ENCODE measurements at regions not wholly inside any gene's neighbourhood (a gene's known extent, or its start where the extent isn't known, plus 50 kb on each side); places are given as distances from the start of the nearest gene placed in this dataset.

DNA sequence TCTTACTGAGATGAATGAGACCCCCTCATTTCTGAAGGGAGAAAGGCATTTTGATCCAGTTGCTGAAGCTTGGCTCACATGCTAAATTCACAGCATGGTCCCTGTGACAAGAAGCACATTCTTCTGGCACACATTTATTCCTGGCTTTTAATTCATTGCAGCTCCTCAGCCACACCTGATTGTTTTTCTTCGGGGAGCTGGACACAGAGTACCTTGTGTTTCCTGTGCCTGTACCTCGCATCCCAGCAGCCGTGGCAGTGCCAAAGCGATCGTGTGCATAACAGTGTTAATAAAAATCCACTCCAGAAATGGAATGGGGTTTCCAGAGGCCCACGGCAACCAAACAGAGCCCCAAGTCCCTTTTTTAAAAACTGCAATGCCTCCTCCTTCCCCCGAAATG, 615.3 kb upstream of the MGMT start:
- no peaks in the 10 kb centered on the region for H3K79me2 ChIP-seq (ENCODE audit: control insufficient read depth, low read length)
- H3K9me2 ChIP-seq (replicated peaks; ENCODE audit: control insufficient read depth, low read length), result no peaks in the 10 kb centered on the region
- no peaks in the 10 kb centered on the region for H3K9me3 ChIP-seq (ENCODE audit: control insufficient read depth, insufficient read depth, low read length)
- TF ChIP-seq, protein P1, sequence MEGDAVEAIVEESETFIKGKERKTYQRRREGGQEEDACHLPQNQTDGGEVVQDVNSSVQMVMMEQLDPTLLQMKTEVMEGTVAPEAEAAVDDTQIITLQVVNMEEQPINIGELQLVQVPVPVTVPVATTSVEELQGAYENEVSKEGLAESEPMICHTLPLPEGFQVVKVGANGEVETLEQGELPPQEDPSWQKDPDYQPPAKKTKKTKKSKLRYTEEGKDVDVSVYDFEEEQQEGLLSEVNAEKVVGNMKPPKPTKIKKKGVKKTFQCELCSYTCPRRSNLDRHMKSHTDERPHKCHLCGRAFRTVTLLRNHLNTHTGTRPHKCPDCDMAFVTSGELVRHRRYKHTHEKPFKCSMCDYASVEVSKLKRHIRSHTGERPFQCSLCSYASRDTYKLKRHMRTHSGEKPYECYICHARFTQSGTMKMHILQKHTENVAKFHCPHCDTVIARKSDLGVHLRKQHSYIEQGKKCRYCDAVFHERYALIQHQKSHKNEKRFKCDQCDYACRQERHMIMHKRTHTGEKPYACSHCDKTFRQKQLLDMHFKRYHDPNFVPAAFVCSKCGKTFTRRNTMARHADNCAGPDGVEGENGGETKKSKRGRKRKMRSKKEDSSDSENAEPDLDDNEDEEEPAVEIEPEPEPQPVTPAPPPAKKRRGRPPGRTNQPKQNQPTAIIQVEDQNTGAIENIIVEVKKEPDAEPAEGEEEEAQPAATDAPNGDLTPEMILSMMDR (IDR thresholded peaks at IDR 0.05; ENCODE audit: low read depth, low read length, poor library complexity, severe bottlenecking), result no peak
- TF ChIP-seq EZH2phosphoT487 (IDR thresholded peaks at IDR 0.05; ENCODE audit: borderline replicate concordance, low read length), result no peak
- H3F3A ChIP-seq (ENCODE audit: control insufficient read depth, insufficient read depth), result no peaks in the 10 kb centered on the region
- no peaks in the 10 kb centered on the region for H4K20me1 ChIP-seq (ENCODE audit: control insufficient read depth, insufficient read depth, low read depth, low read length)
- H3K4me1 ChIP-seq (ENCODE audit: control insufficient read depth, low read length), result no peaks in the 10 kb centered on the region
- no peak overlapping the region for H3K27ac ChIP-seq (ENCODE audit: low read depth, low read length)
- no peak overlapping the region for H3K4me3 ChIP-seq (ENCODE audit: low read length)
- no peaks in the 10 kb centered on the region for H3K27me3 ChIP-seq (ENCODE audit: control insufficient read depth, low read length)
- no peak overlapping the region for H3K4me2 ChIP-seq (ENCODE audit: low read length)
- H3K36me3 ChIP-seq (ENCODE audit: control insufficient read depth, low read length), result no peaks in the 10 kb centered on the region

DNA sequence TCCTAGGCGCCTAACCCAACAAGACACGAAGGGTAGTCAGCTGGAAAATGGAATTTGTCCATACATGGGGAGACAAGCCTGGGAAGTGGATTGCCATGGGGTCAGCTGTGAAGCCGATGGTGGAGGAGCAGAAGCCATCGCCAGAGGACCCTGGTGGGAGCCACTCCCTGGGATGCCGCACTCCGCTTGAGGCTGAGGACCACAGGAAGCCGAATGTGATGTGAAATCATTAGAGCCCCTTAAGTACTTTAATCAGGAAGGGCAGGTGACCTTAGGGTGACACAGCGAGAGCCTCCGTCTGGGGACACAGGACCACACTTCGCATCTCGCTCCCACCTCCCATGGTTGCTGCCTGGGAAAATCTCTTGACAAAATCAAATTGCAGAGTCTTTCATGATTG, 614.6 kb upstream of the MGMT start:
- TF ChIP-seq, protein P1 (IDR thresholded peaks at IDR 0.05; ENCODE audit: low read depth, low read length, poor library complexity, severe bottlenecking), result no peak
- no peak for TF ChIP-seq EZH2phosphoT487 (IDR thresholded peaks at IDR 0.05; ENCODE audit: borderline replicate concordance, low read length)
- no peaks in the 10 kb centered on the region for H3K79me2 ChIP-seq (ENCODE audit: control insufficient read depth, low read length)
- no peak overlapping the region for H3K4me2 ChIP-seq (ENCODE audit: low read length)
- H4K20me1 ChIP-seq (ENCODE audit: control insufficient read depth, insufficient read depth, low read depth, low read length), result no peaks in the 10 kb centered on the region
- no peaks in the 10 kb centered on the region for H3K4me1 ChIP-seq (ENCODE audit: control insufficient read depth, low read length)
- no peaks in the 10 kb centered on the region for H3K36me3 ChIP-seq (ENCODE audit: control insufficient read depth, low read length)
- H3K27me3 ChIP-seq (ENCODE audit: control insufficient read depth, low read length), result no peaks in the 10 kb centered on the region
- H3K27ac ChIP-seq (ENCODE audit: low read depth, low read length), result no peak overlapping the region
- no peaks in the 10 kb centered on the region for H3K9me3 ChIP-seq (ENCODE audit: control insufficient read depth, insufficient read depth, low read length)
- H3K9me2 ChIP-seq (replicated peaks; ENCODE audit: control insufficient read depth, low read length), result no peaks in the 10 kb centered on the region
- no peaks in the 10 kb centered on the region for H3F3A ChIP-seq (ENCODE audit: control insufficient read depth, insufficient read depth)
- no peak overlapping the region for H3K4me3 ChIP-seq (ENCODE audit: low read length)

DNA sequence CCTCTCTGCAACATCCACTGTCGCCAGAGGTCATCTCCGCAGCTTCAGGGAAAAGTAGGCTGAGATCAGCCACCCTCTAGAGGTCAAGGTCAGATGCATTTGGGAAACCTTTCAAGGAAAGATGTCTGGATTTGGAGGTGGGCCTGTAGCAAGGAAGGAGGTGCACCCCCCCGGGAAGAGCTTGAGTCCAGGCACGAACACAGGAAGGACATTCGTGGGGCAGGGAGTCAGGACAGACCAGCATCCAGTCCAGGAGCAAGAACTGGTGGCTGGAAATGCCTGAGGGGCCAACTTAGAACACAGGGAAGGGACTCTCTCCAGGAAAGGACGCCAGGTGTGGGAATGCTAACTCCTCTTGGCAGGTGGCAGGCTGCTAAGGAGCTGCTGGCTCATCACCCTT, 614.1 kb upstream of the MGMT start:
- no peaks in the 10 kb centered on the region for H3K9me2 ChIP-seq (replicated peaks; ENCODE audit: control insufficient read depth, low read length)
- H3K36me3 ChIP-seq (ENCODE audit: control insufficient read depth, low read length), result no peaks in the 10 kb centered on the region
- no peaks in the 10 kb centered on the region for H3K79me2 ChIP-seq (ENCODE audit: control insufficient read depth, low read length)
- no peak for TF ChIP-seq EZH2phosphoT487 (IDR thresholded peaks at IDR 0.05; ENCODE audit: borderline replicate concordance, low read length)
- TF ChIP-seq, protein P1 (IDR thresholded peaks at IDR 0.05; ENCODE audit: low read depth, low read length, poor library complexity, severe bottlenecking), result no peak
- H3K9me3 ChIP-seq (ENCODE audit: control insufficient read depth, insufficient read depth, low read length), result no peaks in the 10 kb centered on the region
- H3K4me2 ChIP-seq (ENCODE audit: low read length), result no peak overlapping the region
- H4K20me1 ChIP-seq (ENCODE audit: control insufficient read depth, insufficient read depth, low read depth, low read length), result no peaks in the 10 kb centered on the region
- no peaks in the 10 kb centered on the region for H3K27me3 ChIP-seq (ENCODE audit: control insufficient read depth, low read length)
- no peak overlapping the region for H3K27ac ChIP-seq (ENCODE audit: low read depth, low read length)
- no peak overlapping the region for H3K4me3 ChIP-seq (ENCODE audit: low read length)
- H3K4me1 ChIP-seq (ENCODE audit: control insufficient read depth, low read length), result no peaks in the 10 kb centered on the region
- H3F3A ChIP-seq (ENCODE audit: control insufficient read depth, insufficient read depth), result no peaks in the 10 kb centered on the region

DNA sequence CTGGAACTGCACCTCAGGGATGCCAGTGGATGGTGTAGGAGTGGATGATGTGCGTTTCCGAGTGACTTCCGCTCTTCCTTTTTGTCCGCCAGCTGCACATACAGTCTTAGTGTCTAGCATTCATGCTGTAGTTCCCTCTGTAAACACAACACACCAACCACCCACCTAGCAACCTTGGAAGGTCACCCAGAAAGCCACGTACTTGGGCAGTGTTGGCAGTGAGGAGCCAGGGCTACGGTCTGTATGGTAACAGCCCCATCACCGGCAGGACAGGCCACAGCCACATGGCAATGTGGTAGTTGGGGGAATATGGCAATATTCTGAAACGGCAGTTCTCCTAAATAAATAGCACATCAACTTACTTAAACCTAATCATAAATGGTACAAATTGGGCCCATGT, 613.5 kb upstream of the MGMT start:
- no peaks in the 10 kb centered on the region for H3F3A ChIP-seq (ENCODE audit: control insufficient read depth, insufficient read depth)
- TF ChIP-seq, protein P1 (IDR thresholded peaks at IDR 0.05; ENCODE audit: low read depth, low read length, poor library complexity, severe bottlenecking), result no peak
- TF ChIP-seq EZH2phosphoT487 (IDR thresholded peaks at IDR 0.05; ENCODE audit: borderline replicate concordance, low read length), result no peak
- no peaks in the 10 kb centered on the region for H3K36me3 ChIP-seq (ENCODE audit: control insufficient read depth, low read length)
- H3K4me3 ChIP-seq (ENCODE audit: low read length), result no peak overlapping the region
- H3K79me2 ChIP-seq (ENCODE audit: control insufficient read depth, low read length), result no peaks in the 10 kb centered on the region
- no peaks in the 10 kb centered on the region for H4K20me1 ChIP-seq (ENCODE audit: control insufficient read depth, insufficient read depth, low read depth, low read length)
- no peaks in the 10 kb centered on the region for H3K9me2 ChIP-seq (replicated peaks; ENCODE audit: control insufficient read depth, low read length)
- H3K4me2 ChIP-seq (ENCODE audit: low read length), result no peak overlapping the region
- no peak overlapping the region for H3K27ac ChIP-seq (ENCODE audit: low read depth, low read length)
- no peaks in the 10 kb centered on the region for H3K4me1 ChIP-seq (ENCODE audit: control insufficient read depth, low read length)
- no peaks in the 10 kb centered on the region for H3K9me3 ChIP-seq (ENCODE audit: control insufficient read depth, insufficient read depth, low read length)
- no peaks in the 10 kb centered on the region for H3K27me3 ChIP-seq (ENCODE audit: control insufficient read depth, low read length)

Data from DOHH2 (cell line).